A204.1 (cell line): ENCODE measurements at regions not wholly inside any gene's neighbourhood (a gene's known extent, or its start where the extent isn't known, plus 50 kb on each side); places are given as distances from the start of the nearest gene placed in this dataset.

Source experiments
- FAIRE-seq: peaks from 2 replicates; lab custom pipeline; 2012; peaks lifted over from hg19 to GRCh38; lab: Jason Lieb, UNC

GRCh38 chr9:89884356-89885083, 279.7 kb downstream of the GADD45G start:
- FAIRE-seq = no peak

GRCh38 chr9:89885156-89885555, 280.3 kb downstream of the GADD45G start:
- no peak for FAIRE-seq

- FAIRE-seq = no peak
Measured at GRCh38 chr9:89886281-89886700, 281.5 kb downstream of the GADD45G start.

- no peak for FAIRE-seq
Measured at GRCh38 chr9:89887286-89887685, 282.5 kb downstream of the GADD45G start.

GRCh38 chr9:89888233-89888632, 283.4 kb downstream of the GADD45G start:
- no peak for FAIRE-seq

GRCh38 chr9:89888677-89889076, 283.9 kb downstream of the GADD45G start:
- FAIRE-seq = no peak

- FAIRE-seq = no peak
Measured at GRCh38 chr9:89889865-89890264, 285.1 kb downstream of the GADD45G start.

GRCh38 chr9:89890326-89890980, 285.6 kb downstream of the GADD45G start:
- no peak for FAIRE-seq

- FAIRE-seq = no peak
Measured at GRCh38 chr9:89891221-89891590, 286.4 kb downstream of the GADD45G start.

- FAIRE-seq = no peak
Measured at GRCh38 chr9:89891591-89892304, 286.9 kb downstream of the GADD45G start.

GRCh38 chr9:89892920-89893319, 288.1 kb downstream of the GADD45G start:
- no peak for FAIRE-seq

- FAIRE-seq = no peak
Measured at GRCh38 chr9:89893886-89894285, 289.1 kb downstream of the GADD45G start.

GRCh38 chr9:89896806-89897340, 292.1 kb downstream of the GADD45G start:
- no peak for FAIRE-seq

GRCh38 chr9:89899573-89899972, 294.8 kb downstream of the GADD45G start:
- no peak for FAIRE-seq

- no peak for FAIRE-seq
Measured at GRCh38 chr9:89901920-89902319, 297.1 kb downstream of the GADD45G start.

- FAIRE-seq = no peak
Measured at GRCh38 chr9:89902450-89903140, 297.8 kb downstream of the GADD45G start.

GRCh38 chr9:89903141-89903475, 298.3 kb downstream of the GADD45G start:
- no peak for FAIRE-seq

- no peak for FAIRE-seq
Measured at GRCh38 chr9:89905606-89906338, 301.0 kb downstream of the GADD45G start.

- no peak for FAIRE-seq
Measured at GRCh38 chr9:89911721-89912604, 307.2 kb downstream of the GADD45G start.

GRCh38 chr9:89912605-89912953, 307.8 kb downstream of the GADD45G start:
- no peak for FAIRE-seq

- FAIRE-seq = no peak
Measured at GRCh38 chr9:89915187-89915586, 310.4 kb downstream of the GADD45G start.
